Caki2 (cell line): ENCODE measurements at regions not wholly inside any gene's neighbourhood (a gene's known extent, or its start where the extent isn't known, plus 50 kb on each side); places are given as distances from the start of the nearest gene placed in this dataset.
"Not testable (repeated sequence)": the region's sequence is repeated elsewhere in the genome, so short reads cannot be mapped to it uniquely, and the experiment has no call there.

Source experiments
- DNase-seq: peaks from one replicate; pipeline ENCODE4 v3.0.0-alpha.2; 2015; ENCODE audit warnings: low read depth
- in situ Hi-C: cut with HindIII; loops from 2 replicates; pipeline ENCODE4 v1.10.0; 2016; ENCODE audit warnings: low sequenced_read_pairs, low pct_unique_long_range_greater_than_20kb, mixed read lengths

- DNase-seq, in situ Hi-C loops: not testable (repeated sequence)
Measured at GRCh38 chr5:119780145-119780544, 150.8 kb downstream of the FAM170A start.

GRCh38 chr5:119785057-119785456, 155.7 kb downstream of the FAM170A start:
- no peak for DNase-seq
- in situ Hi-C loops = no loop called here

- in situ Hi-C loops = no loop called here
- no peak for DNase-seq
Measured at GRCh38 chr5:119789406-119790117, 160.2 kb downstream of the FAM170A start.

- no peak for DNase-seq
- in situ Hi-C loops = no loop called here
Measured at GRCh38 chr5:119792161-119792799, 162.9 kb downstream of the FAM170A start.

- in situ Hi-C loops = no loop called here
- no peak for DNase-seq
Measured at GRCh38 chr5:119795768-119796167, 166.4 kb downstream of the FAM170A start.

GRCh38 chr5:119801570-119801969, 172.2 kb downstream of the FAM170A start:
- DNase-seq = no peak
- in situ Hi-C loops = no loop called here

GRCh38 chr5:119808024-119808423, 178.7 kb downstream of the FAM170A start:
- in situ Hi-C loops = no loop called here
- DNase-seq = no peak

- no peak for DNase-seq
- in situ Hi-C loops = no loop called here
Measured at GRCh38 chr5:119808474-119808873, 179.1 kb downstream of the FAM170A start.

GRCh38 chr5:119810217-119810616, 180.9 kb downstream of the FAM170A start:
- in situ Hi-C loops = no loop called here

GRCh38 chr5:119811458-119811857, 182.1 kb downstream of the FAM170A start:
- in situ Hi-C loops = no loop called here

More at GRCh38 chr5:119810217-119810616, 180.9 kb downstream of the FAM170A start:
- DNase-seq = no peak

GRCh38 chr5:119814655-119815054, 185.3 kb downstream of the FAM170A start:
- DNase-seq = no peak
- in situ Hi-C loops = no loop called here

More at GRCh38 chr5:119811458-119811857, 182.1 kb downstream of the FAM170A start:
- DNase-seq = no peak

- no peak for DNase-seq
- in situ Hi-C loops = no loop called here
Measured at GRCh38 chr5:119816055-119816454, 186.7 kb downstream of the FAM170A start.

- no peak for DNase-seq
- in situ Hi-C loops = no loop called here
Measured at GRCh38 chr5:119820016-119820415, 190.7 kb downstream of the FAM170A start.

- no peak for DNase-seq
- in situ Hi-C loops = no loop called here
Measured at GRCh38 chr5:119820608-119821007, 191.2 kb downstream of the FAM170A start.

- in situ Hi-C loops = no loop called here
- DNase-seq = no peak
Measured at GRCh38 chr5:119828541-119828940, 199.2 kb downstream of the FAM170A start.

- no peak for DNase-seq
- in situ Hi-C loops = no loop called here
Measured at GRCh38 chr5:119829341-119829740, 200.0 kb downstream of the FAM170A start.

GRCh38 chr5:119833176-119833575, 203.8 kb downstream of the FAM170A start:
- in situ Hi-C loops = no loop called here
- DNase-seq = no peak

GRCh38 chr5:119840175-119840574, 210.8 kb downstream of the FAM170A start:
- in situ Hi-C loops = no loop called here
- no peak for DNase-seq

GRCh38 chr5:119852140-119852539, 222.8 kb downstream of the FAM170A start:
- in situ Hi-C loops = no loop called here
- no peak for DNase-seq

- in situ Hi-C loops = no loop called here
- no peak for DNase-seq
Measured at GRCh38 chr5:119860463-119860862, 231.1 kb downstream of the FAM170A start.
